ENCODE measurements at regions not wholly inside any gene's neighbourhood (a gene's known extent, or its start where the extent isn't known, plus 50 kb on each side); places are given as distances from the start of the nearest gene placed in this dataset.

- DNase-seq = no peak
- Histone ChIP-seq H3K79me2 (ENCODE audit: low read length) (no peaks in the 10 kb centered on the region), H3K4me2 (ENCODE audit: low read depth, low read length) (no peak overlapping the region), H3K9me3 (replicated peaks; ENCODE audit: insufficient read depth, low read length) (no peaks in the 10 kb centered on the region), H2AFZ (ENCODE audit: low read length) (no peak overlapping the region), H3K4me1 (ENCODE audit: low read length) (no peaks in the 10 kb centered on the region), H3K36me3 (replicated peaks; ENCODE audit: insufficient read depth, low read length) (no peaks in the 10 kb centered on the region), H3K4me3 (ENCODE audit: low read length) (no peak overlapping the region), H3K27ac (ENCODE audit: low read length) (no peak overlapping the region), H3K27me3 (replicated peaks; ENCODE audit: insufficient read depth, low read length) (no peaks in the 10 kb centered on the region), H3F3A (ENCODE audit: insufficient read depth, low read length) (no peaks in the 10 kb centered on the region), H3K9ac (ENCODE audit: low read length) (no peak overlapping the region), H3K9me2 (replicated peaks; ENCODE audit: insufficient read depth, low read length) (no peaks in the 10 kb centered on the region), H4K20me1 (ENCODE audit: insufficient read depth, low read length) (no peaks in the 10 kb centered on the region)
- TF ChIP-seq EZH2 (optimal IDR thresholded peaks at IDR 0.05; ENCODE audit: low read depth, low read length) = no peak
- no peak for TF ChIP-seq EZH2phosphoT487 (IDR thresholded peaks at IDR 0.05; ENCODE audit: low read length)
- TF ChIP-seq, protein P1, sequence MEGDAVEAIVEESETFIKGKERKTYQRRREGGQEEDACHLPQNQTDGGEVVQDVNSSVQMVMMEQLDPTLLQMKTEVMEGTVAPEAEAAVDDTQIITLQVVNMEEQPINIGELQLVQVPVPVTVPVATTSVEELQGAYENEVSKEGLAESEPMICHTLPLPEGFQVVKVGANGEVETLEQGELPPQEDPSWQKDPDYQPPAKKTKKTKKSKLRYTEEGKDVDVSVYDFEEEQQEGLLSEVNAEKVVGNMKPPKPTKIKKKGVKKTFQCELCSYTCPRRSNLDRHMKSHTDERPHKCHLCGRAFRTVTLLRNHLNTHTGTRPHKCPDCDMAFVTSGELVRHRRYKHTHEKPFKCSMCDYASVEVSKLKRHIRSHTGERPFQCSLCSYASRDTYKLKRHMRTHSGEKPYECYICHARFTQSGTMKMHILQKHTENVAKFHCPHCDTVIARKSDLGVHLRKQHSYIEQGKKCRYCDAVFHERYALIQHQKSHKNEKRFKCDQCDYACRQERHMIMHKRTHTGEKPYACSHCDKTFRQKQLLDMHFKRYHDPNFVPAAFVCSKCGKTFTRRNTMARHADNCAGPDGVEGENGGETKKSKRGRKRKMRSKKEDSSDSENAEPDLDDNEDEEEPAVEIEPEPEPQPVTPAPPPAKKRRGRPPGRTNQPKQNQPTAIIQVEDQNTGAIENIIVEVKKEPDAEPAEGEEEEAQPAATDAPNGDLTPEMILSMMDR (IDR thresholded peaks at IDR 0.05; ENCODE audit: low read length) = no peak
Measured at GRCh38 chr15:94927003-94927402, 695.6 kb downstream of the MCTP2 start.

GRCh38 chr15:94929282-94929681 is 697.9 kb downstream of the MCTP2 start:
- H3K79me2 ChIP-seq (ENCODE audit: low read length) = no peaks in the 10 kb centered on the region
- no peaks in the 10 kb centered on the region for H3K9me3 ChIP-seq (replicated peaks; ENCODE audit: insufficient read depth, low read length)
- H3K27me3 ChIP-seq (replicated peaks; ENCODE audit: insufficient read depth, low read length) = no peaks in the 10 kb centered on the region
- TF ChIP-seq, protein P1 (IDR thresholded peaks at IDR 0.05; ENCODE audit: low read length) = no peak
- no peak for TF ChIP-seq EZH2phosphoT487 (IDR thresholded peaks at IDR 0.05; ENCODE audit: low read length)
- no peak for TF ChIP-seq EZH2 (optimal IDR thresholded peaks at IDR 0.05; ENCODE audit: low read depth, low read length)
- no peaks in the 10 kb centered on the region for H3K9me2 ChIP-seq (replicated peaks; ENCODE audit: insufficient read depth, low read length)
- no peak overlapping the region for H3K4me2 ChIP-seq (ENCODE audit: low read depth, low read length)
- no peak overlapping the region for H3K9ac ChIP-seq (ENCODE audit: low read length)
- no peaks in the 10 kb centered on the region for H3K36me3 ChIP-seq (replicated peaks; ENCODE audit: insufficient read depth, low read length)
- H3K27ac ChIP-seq (ENCODE audit: low read length) = no peak overlapping the region
- no peaks in the 10 kb centered on the region for H3K4me1 ChIP-seq (ENCODE audit: low read length)
- no peaks in the 10 kb centered on the region for H3F3A ChIP-seq (ENCODE audit: insufficient read depth, low read length)
- H2AFZ ChIP-seq (ENCODE audit: low read length) = no peak overlapping the region
- H3K4me3 ChIP-seq (ENCODE audit: low read length) = no peak overlapping the region
- DNase-seq = no peak
- no peaks in the 10 kb centered on the region for H4K20me1 ChIP-seq (ENCODE audit: insufficient read depth, low read length)

GRCh38 chr15:94930441-94930840 is 699.1 kb downstream of the MCTP2 start:
- no peaks in the 10 kb centered on the region for H3K4me1 ChIP-seq (ENCODE audit: low read length)
- H3K27ac ChIP-seq (ENCODE audit: low read length) = no peak overlapping the region
- H3K9ac ChIP-seq (ENCODE audit: low read length) = no peak overlapping the region
- H4K20me1 ChIP-seq (ENCODE audit: insufficient read depth, low read length) = no peaks in the 10 kb centered on the region
- DNase-seq = no peak
- TF ChIP-seq EZH2 (optimal IDR thresholded peaks at IDR 0.05; ENCODE audit: low read depth, low read length) (no peak), EZH2phosphoT487 (IDR thresholded peaks at IDR 0.05; ENCODE audit: low read length) (no peak)
- TF ChIP-seq, protein P1 (IDR thresholded peaks at IDR 0.05; ENCODE audit: low read length) = no peak
- no peaks in the 10 kb centered on the region for H3K9me3 ChIP-seq (replicated peaks; ENCODE audit: insufficient read depth, low read length)
- no peaks in the 10 kb centered on the region for H3K9me2 ChIP-seq (replicated peaks; ENCODE audit: insufficient read depth, low read length)
- no peaks in the 10 kb centered on the region for H3K79me2 ChIP-seq (ENCODE audit: low read length)
- no peak overlapping the region for H2AFZ ChIP-seq (ENCODE audit: low read length)
- no peaks in the 10 kb centered on the region for H3K36me3 ChIP-seq (replicated peaks; ENCODE audit: insufficient read depth, low read length)
- no peaks in the 10 kb centered on the region for H3F3A ChIP-seq (ENCODE audit: insufficient read depth, low read length)
- no peak overlapping the region for H3K4me2 ChIP-seq (ENCODE audit: low read depth, low read length)
- no peak overlapping the region for H3K4me3 ChIP-seq (ENCODE audit: low read length)
- H3K27me3 ChIP-seq (replicated peaks; ENCODE audit: insufficient read depth, low read length) = no peaks in the 10 kb centered on the region

Measured in MM.1S (cell line).